ENCODE measurements at regions not wholly inside any gene's neighbourhood (a gene's known extent, or its start where the extent isn't known, plus 50 kb on each side); places are given as distances from the start of the nearest gene placed in this dataset.

GRCh38 chr2:128464456-128464855 lies 145.8 kb upstream of the HS6ST1 start:
- no peak for TF ChIP-seq POLR2A (IDR thresholded peaks at IDR 0.05)
- TF ChIP-seq, protein P1, sequence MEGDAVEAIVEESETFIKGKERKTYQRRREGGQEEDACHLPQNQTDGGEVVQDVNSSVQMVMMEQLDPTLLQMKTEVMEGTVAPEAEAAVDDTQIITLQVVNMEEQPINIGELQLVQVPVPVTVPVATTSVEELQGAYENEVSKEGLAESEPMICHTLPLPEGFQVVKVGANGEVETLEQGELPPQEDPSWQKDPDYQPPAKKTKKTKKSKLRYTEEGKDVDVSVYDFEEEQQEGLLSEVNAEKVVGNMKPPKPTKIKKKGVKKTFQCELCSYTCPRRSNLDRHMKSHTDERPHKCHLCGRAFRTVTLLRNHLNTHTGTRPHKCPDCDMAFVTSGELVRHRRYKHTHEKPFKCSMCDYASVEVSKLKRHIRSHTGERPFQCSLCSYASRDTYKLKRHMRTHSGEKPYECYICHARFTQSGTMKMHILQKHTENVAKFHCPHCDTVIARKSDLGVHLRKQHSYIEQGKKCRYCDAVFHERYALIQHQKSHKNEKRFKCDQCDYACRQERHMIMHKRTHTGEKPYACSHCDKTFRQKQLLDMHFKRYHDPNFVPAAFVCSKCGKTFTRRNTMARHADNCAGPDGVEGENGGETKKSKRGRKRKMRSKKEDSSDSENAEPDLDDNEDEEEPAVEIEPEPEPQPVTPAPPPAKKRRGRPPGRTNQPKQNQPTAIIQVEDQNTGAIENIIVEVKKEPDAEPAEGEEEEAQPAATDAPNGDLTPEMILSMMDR (IDR thresholded peaks at IDR 0.05 in 4 of 5, conservative IDR thresholded peaks at IDR 0.05 in 1 of 5), result no peak
